VCaP (cell line): ENCODE measurements at regions not wholly inside any gene's neighbourhood (a gene's known extent, or its start where the extent isn't known, plus 50 kb on each side); places are given as distances from the start of the nearest gene placed in this dataset.
A peak's percentile ranks its signal among the peaks of the same experiment; 100 is the strongest.

Source experiments
- H3K27ac ChIP-seq: fragments of 450-650 bp; 2 replicates; pipeline ENCODE4 v1.5.1; 2017
- TF ChIP-seq, protein P1 (sequence below): fragments of 450-650 bp; conservative IDR thresholded peaks from 2 replicates; pipeline ENCODE4 v1.5.1; 2017; ENCODE audit warnings: mild to moderate bottlenecking, moderate library complexity

DNA sequence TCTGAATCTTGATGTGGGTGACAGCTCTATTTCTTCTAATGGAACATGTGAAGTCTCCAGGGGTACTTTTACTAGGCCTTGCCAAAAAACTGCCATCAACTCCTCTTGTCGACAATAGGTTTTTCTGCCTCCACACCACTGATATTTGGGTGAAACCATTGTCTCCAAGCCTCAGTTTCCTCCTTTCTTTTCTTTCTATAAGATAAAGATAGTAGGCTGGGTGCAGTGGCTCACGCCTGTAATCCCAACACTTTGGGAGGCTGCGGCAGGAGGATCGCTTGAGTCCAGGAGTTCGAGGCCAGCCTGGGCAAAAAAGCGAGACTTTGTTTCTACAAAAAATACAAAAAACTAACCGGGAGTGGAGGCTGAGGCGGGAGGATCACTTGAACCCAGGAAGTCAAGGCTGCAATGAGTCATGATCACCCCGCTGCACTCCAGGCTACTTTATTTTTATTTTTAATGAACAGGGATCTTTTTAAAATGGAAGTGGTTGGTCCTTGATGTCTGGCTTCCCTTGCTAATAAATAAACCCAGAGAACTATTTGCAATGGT, 159.9 kb upstream of the TNFAIP3 start:
- TF ChIP-seq, protein P1, sequence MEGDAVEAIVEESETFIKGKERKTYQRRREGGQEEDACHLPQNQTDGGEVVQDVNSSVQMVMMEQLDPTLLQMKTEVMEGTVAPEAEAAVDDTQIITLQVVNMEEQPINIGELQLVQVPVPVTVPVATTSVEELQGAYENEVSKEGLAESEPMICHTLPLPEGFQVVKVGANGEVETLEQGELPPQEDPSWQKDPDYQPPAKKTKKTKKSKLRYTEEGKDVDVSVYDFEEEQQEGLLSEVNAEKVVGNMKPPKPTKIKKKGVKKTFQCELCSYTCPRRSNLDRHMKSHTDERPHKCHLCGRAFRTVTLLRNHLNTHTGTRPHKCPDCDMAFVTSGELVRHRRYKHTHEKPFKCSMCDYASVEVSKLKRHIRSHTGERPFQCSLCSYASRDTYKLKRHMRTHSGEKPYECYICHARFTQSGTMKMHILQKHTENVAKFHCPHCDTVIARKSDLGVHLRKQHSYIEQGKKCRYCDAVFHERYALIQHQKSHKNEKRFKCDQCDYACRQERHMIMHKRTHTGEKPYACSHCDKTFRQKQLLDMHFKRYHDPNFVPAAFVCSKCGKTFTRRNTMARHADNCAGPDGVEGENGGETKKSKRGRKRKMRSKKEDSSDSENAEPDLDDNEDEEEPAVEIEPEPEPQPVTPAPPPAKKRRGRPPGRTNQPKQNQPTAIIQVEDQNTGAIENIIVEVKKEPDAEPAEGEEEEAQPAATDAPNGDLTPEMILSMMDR = no peak
- H3K27ac ChIP-seq = no peak overlapping the region

DNA sequence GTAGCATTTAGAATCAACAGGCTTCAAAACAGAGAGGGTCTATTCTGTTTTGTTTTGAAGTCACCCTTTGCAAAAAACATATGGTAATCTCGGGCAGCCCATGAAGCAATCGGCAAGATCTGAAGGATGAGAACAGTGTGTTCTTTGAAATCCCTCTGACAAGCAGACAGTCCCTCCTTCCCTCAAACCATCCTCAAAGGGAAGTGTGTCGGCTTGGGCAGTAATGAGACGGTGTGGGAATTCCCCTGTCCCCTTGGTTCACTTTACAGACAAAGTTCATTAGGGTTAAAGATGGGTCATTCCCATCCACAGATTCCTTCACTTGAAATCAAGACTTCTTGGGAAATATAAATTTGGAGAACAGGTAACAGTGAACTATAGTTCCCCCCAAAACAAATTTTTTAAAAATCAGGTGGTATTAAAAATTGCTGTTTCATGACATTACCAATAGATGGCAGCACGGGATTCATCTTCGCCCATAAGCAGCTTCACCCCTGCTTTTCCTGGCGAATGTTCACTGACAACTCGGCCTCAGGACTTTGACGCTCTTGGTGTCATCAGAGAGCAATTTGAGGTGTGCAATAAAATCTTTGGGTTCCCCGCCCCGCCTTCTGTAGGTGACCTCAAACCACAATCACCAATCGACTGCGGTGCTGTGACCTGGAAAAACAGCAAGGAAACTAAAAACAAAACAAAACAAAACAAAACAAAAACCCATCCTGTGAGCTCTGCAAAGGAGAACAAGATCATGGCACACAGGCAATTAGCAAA, 159.3 kb upstream of the TNFAIP3 start:
- TF ChIP-seq, protein P1 = peak; percentile 83
- H3K27ac ChIP-seq = no peak overlapping the region

DNA sequence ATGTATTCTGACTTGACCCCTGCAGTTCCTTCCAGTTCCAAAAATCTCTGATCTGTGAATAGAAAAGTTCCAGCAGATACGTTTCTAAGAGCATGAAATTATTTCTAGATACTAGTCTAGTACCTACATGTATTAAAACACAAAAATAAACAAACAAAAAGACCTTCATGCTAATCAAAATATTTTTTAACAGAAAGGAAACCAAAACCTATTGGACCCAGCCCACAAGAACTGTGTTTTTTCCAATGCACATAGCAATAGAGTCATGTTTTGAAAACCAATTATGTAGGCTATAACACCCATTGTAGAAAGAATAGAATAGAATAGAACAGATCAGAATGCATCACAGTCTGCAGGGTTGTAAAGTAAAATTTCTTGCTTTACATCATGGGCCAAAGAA, 158.6 kb upstream of the TNFAIP3 start:
- H3K27ac ChIP-seq = no peak overlapping the region
- TF ChIP-seq, protein P1 = no peak

DNA sequence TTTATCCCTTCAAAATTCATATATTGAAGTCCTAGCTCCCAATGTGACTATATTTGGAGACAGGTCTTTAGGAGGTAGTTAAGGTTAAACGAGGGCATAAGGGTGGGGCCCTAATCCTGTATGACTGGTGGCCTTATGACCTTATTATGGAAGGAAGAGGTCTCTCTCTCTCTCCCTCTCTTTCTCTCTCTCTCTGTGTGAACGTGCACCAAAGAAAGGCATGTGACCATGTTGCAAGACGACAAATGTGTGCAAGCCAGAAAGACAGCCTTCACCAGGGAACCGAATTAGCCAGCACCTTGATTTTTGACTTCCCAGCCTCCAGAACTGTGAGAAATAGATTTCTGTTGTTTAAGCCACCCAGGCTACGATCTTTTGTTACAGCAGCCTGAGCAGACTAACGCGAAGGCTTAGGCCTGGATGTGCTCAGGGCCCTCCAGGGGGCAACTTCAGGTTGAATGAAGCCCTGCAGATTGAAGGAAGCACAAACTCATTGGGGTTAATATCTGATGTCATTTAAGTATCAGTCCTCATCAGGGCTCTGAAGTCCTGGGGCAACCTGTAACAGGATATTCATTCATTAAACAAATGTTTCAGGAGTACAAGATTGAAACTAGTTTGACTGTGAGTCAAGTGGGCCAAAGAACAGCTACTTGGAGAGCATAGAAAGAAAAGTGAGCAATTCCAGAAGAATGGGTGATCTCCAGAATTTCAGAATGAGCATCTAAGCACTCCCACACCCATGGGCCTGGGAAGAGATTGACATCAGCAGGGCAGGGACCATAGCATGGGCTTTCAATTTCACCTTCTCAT, 157.4 kb upstream of the TNFAIP3 start:
- TF ChIP-seq, protein P1 = no peak
- no peak overlapping the region for H3K27ac ChIP-seq

DNA sequence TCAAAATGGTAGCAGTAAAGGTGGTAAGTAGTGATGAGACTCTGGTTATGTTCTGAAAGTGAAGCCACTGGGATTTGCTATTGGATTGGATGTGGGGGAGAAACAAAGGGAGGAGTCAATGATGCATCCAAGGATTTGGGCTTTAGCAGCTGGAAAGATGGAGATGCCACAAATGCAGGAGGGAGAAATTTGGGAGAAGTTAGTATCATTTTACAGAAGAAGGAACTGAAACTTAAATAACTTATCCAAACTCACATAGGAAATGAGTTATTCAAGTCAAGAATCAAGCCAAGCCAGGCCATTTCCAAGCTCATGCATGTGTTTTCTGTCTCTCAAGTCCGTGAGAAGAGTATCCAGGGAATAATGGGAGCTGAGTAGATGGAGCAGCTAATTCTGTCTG, 155.1 kb upstream of the TNFAIP3 start:
- TF ChIP-seq, protein P1 = no peak
- H3K27ac ChIP-seq = no peak overlapping the region

DNA sequence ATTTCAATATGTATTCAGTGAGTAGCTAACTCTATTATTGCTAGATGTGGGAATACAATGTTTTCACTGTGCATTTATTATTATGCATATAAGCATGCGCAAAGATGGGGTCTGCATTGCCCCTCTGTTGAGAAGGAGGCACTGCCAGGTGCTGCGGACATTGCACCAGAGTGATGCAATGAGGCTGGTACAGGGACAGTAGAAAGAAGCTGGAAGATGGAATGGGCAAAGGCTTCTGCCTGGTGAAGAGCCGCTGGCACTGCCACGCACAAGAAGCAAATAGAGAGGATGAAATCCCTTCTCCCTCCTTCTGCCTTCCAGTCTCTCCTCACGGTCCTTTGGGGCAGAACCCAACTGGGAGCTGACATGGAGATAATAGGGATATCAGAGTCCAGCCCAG, 154.5 kb upstream of the TNFAIP3 start:
- H3K27ac ChIP-seq = no peak overlapping the region
- TF ChIP-seq, protein P1 = no peak

DNA sequence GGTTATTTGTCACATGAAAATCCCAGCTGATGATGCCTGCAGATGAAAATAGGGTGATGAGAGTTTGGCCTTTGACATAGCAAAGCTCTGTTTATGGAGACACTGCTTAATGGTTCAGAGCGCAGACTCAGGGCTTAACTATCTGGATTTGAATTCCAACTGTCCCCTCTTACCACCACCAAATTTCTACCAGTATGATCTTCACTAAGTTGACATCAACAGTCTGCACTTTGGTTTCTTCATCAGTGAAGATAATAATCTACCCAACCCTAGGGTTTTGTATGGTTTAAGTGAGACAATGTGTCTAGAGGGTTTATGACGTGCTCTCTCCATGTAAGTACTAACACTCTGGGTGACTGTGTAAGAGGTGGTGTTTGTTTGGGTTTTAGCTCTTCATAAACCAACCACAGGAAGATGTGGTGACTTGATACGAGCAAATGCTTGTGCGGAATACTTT, 151.4 kb upstream of the TNFAIP3 start:
- TF ChIP-seq, protein P1 = no peak
- H3K27ac ChIP-seq = no peak overlapping the region
